Fibroblast of lung (primary cell): ENCODE measurements at regions not wholly inside any gene's neighbourhood (a gene's known extent, or its start where the extent isn't known, plus 50 kb on each side); places are given as distances from the start of the nearest gene placed in this dataset.

Source experiments
- DNase-seq, 2 donors: peaks; one replicate each; pipeline versions ENCODE4 v3.0.0 to v3.0.0-alpha.2; 2010; ENCODE audit warnings: low read depth in 2 of 2
- H2AFZ ChIP-seq: 2 replicates; pipeline ENCODE4 v1.5.1; 2012; ENCODE audit warnings: low read length, control low read depth, inconsistent platforms
- H3K27ac ChIP-seq: 2 replicates; pipeline ENCODE4 v1.5.1; 2011; ENCODE audit warnings: low read length, control low read depth; ENCODE audit not compliant: insufficient read depth
- H3K27me3 ChIP-seq: 2 replicates; pipeline ENCODE4 v1.5.1; 2011; ENCODE audit warnings: mild to moderate bottlenecking, low read length; ENCODE audit not compliant: control insufficient read depth, insufficient read depth
- H3K36me3 ChIP-seq: 2 replicates; pipeline ENCODE4 v1.5.1; 2011; ENCODE audit warnings: low read length; ENCODE audit not compliant: control insufficient read depth, insufficient read depth
- H3K4me1 ChIP-seq: 2 replicates; pipeline ENCODE4 v1.5.1; 2011; ENCODE audit warnings: low read length; ENCODE audit not compliant: control insufficient read depth, insufficient read depth; ENCODE audit errors: extremely low read depth
- H3K4me2 ChIP-seq: 2 replicates; pipeline ENCODE4 v1.5.1; 2011; ENCODE audit warnings: low read length, control low read depth; ENCODE audit not compliant: insufficient read depth; ENCODE audit errors: extremely low read depth
- H3K4me3 ChIP-seq, 4 experiments: fragments of 200-600 bp in 1 of 4; sonication (generic) in 1 of 4; replicated peaks in 1 of 4; 2 replicates each; pipeline ENCODE4 v1.5.1; 2011 to 2016; ENCODE audit warnings: low read length in 4 of 4, low read depth in 3 of 4, mild to moderate bottlenecking in 3 of 4, control low read depth in 2 of 4, inconsistent platforms in 1 of 4, mixed read lengths in 1 of 4; ENCODE audit not compliant: insufficient read depth in 1 of 4; ENCODE audit errors: control extremely low read depth in 1 of 4
- H3K79me2 ChIP-seq: 2 replicates; pipeline ENCODE4 v1.5.1; 2012; ENCODE audit warnings: mild to moderate bottlenecking, low read length, inconsistent platforms; ENCODE audit not compliant: control insufficient read depth, insufficient read depth
- H3K9ac ChIP-seq: 2 replicates; pipeline ENCODE4 v1.5.1; 2011; ENCODE audit warnings: mild to moderate bottlenecking, low read length, control low read depth; ENCODE audit not compliant: insufficient read depth
- H3K9me3 ChIP-seq: 2 replicates; pipeline ENCODE4 v1.5.1; 2012; ENCODE audit warnings: low read depth, low read length; ENCODE audit not compliant: control insufficient read depth, insufficient read depth
- H4K20me1 ChIP-seq: 2 replicates; pipeline ENCODE4 v1.5.1; 2011; ENCODE audit warnings: low read length; ENCODE audit not compliant: control insufficient read depth, insufficient read depth; ENCODE audit errors: extremely low read depth
- EZH2 ChIP-seq: IDR thresholded peaks from 2 replicates; pipeline ENCODE4 v1.5.1; 2012; ENCODE audit warnings: low read length, control low read depth, mild to moderate bottlenecking; ENCODE audit errors: missing control alignments
- TF ChIP-seq, protein P1 (sequence below), 2 donors: IDR thresholded peaks in 1 of 2; conservative IDR thresholded peaks in 1 of 2; 1 replicate in 1 of 2; 2 replicates in 1 of 2; pipeline ENCODE4 v1.5.1; 2011 to 2012; ENCODE audit warnings: low read length in 2 of 2, control low read depth in 1 of 2, inconsistent platforms in 1 of 2, low read depth in 1 of 2, mild to moderate bottlenecking in 1 of 2

DNA sequence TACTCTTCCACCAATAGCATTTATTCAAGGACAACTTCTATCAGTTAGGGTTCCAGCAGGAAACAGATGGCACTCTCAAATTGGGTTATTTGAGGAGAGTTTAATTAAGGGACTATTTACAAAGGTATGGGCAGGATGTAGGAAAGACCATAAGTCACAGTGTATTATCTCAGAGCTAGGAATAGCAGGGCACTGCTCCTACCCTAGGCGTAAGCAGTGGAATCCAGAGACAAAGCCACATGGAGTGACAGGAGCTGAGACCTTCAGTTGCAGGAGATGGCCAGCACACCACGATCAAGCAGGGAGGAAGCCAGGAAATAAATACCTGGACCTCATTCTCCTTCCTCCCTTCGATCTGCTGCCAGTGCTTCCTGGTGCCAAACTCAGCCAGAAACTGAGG lies 274.9 kb upstream of the SLC30A5 start:
- Histone ChIP-seq H3K4me3 (no peak overlapping the region), H3K79me2 (no peaks in the 10 kb centered on the region), H3K4me2 (no peak overlapping the region), H3K4me1 (no peaks in the 10 kb centered on the region), H4K20me1 (no peaks in the 10 kb centered on the region), H3K27ac (no peak overlapping the region), H3K9ac (no peak overlapping the region), H2AFZ (no peak overlapping the region), H3K27me3 (no peaks in the 10 kb centered on the region), H3K36me3 (no peaks in the 10 kb centered on the region), H3K9me3 (no peaks in the 10 kb centered on the region)
- TF ChIP-seq EZH2, result no peak
- TF ChIP-seq, protein P1, sequence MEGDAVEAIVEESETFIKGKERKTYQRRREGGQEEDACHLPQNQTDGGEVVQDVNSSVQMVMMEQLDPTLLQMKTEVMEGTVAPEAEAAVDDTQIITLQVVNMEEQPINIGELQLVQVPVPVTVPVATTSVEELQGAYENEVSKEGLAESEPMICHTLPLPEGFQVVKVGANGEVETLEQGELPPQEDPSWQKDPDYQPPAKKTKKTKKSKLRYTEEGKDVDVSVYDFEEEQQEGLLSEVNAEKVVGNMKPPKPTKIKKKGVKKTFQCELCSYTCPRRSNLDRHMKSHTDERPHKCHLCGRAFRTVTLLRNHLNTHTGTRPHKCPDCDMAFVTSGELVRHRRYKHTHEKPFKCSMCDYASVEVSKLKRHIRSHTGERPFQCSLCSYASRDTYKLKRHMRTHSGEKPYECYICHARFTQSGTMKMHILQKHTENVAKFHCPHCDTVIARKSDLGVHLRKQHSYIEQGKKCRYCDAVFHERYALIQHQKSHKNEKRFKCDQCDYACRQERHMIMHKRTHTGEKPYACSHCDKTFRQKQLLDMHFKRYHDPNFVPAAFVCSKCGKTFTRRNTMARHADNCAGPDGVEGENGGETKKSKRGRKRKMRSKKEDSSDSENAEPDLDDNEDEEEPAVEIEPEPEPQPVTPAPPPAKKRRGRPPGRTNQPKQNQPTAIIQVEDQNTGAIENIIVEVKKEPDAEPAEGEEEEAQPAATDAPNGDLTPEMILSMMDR (conservative IDR thresholded peaks at IDR 0.05 in 1 of 2, IDR thresholded peaks at IDR 0.05 in 1 of 2; ENCODE audit: low read depth in 1 of 2, low read length in 2 of 2), result no peak
- DNase-seq, result no peak

DNA sequence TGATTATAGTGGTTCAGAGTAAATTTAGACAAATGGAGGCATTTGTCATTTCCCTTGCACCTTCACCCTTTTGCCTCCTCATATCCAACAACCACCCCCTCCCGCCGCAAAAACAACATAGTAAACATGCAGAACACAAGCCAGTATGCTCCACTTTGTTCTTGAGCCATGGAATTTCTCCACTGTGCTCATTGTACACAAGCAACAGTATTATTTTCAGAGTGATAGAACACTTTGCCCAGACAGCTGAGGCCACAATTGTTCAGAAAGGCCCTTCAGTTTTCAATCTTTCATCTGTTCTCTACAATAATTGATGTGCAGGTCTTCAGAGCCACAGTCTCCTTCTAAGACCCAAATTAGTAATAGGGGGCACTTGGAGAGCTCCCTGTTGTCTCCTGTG lies 272.8 kb upstream of the SLC30A5 start:
- Histone ChIP-seq H3K27me3 (no peaks in the 10 kb centered on the region), H3K4me1 (no peaks in the 10 kb centered on the region), H3K4me3 (no peak overlapping the region), H3K27ac (no peak overlapping the region), H3K79me2 (no peaks in the 10 kb centered on the region), H3K9me3 (no peaks in the 10 kb centered on the region), H2AFZ (no peak overlapping the region), H3K36me3 (no peaks in the 10 kb centered on the region), H3K4me2 (no peak overlapping the region), H3K9ac (no peak overlapping the region), H4K20me1 (no peaks in the 10 kb centered on the region)
- TF ChIP-seq, protein P1 (conservative IDR thresholded peaks at IDR 0.05 in 1 of 2, IDR thresholded peaks at IDR 0.05 in 1 of 2; ENCODE audit: low read depth in 1 of 2, low read length in 2 of 2), result no peak
- TF ChIP-seq EZH2, result no peak
- DNase-seq, result no peak

DNA sequence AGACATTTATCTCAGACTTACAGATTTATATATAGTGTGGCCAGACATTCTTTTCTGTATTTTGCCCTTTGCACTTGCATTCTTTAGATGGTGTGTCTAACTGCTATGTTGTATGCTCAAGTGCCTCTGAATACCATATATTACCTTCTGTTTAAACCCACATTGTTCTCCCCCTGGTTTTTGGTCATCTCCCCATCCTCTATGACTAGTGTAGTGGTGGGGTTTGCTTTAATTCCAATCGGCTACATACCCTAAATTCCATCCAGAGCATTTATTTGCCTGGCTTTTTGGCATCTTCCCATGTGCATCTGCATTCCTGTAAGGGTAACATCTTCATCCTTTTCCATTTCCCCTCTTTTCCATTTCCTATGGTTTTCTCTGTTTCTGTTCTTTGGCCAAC lies 271.0 kb upstream of the SLC30A5 start:
- H3K4me2 ChIP-seq, result no peak overlapping the region
- no peak overlapping the region for H3K4me3 ChIP-seq
- no peaks in the 10 kb centered on the region for H3K36me3 ChIP-seq
- no peaks in the 10 kb centered on the region for H3K9me3 ChIP-seq
- no peak for DNase-seq
- H3K27me3 ChIP-seq, result no peaks in the 10 kb centered on the region
- H4K20me1 ChIP-seq, result no peaks in the 10 kb centered on the region
- TF ChIP-seq EZH2, result no peak
- TF ChIP-seq, protein P1 (conservative IDR thresholded peaks at IDR 0.05 in 1 of 2, IDR thresholded peaks at IDR 0.05 in 1 of 2; ENCODE audit: low read depth in 1 of 2, low read length in 2 of 2), result no peak
- no peak overlapping the region for H2AFZ ChIP-seq
- H3K27ac ChIP-seq, result no peak overlapping the region
- no peaks in the 10 kb centered on the region for H3K79me2 ChIP-seq
- no peak overlapping the region for H3K9ac ChIP-seq
- H3K4me1 ChIP-seq, result no peaks in the 10 kb centered on the region
